ENCODE measurements at regions not wholly inside any gene's neighbourhood (a gene's known extent, or its start where the extent isn't known, plus 50 kb on each side); places are given as distances from the start of the nearest gene placed in this dataset.
A peak's percentile ranks its signal among the peaks of the same experiment; 100 is the strongest.

DNA sequence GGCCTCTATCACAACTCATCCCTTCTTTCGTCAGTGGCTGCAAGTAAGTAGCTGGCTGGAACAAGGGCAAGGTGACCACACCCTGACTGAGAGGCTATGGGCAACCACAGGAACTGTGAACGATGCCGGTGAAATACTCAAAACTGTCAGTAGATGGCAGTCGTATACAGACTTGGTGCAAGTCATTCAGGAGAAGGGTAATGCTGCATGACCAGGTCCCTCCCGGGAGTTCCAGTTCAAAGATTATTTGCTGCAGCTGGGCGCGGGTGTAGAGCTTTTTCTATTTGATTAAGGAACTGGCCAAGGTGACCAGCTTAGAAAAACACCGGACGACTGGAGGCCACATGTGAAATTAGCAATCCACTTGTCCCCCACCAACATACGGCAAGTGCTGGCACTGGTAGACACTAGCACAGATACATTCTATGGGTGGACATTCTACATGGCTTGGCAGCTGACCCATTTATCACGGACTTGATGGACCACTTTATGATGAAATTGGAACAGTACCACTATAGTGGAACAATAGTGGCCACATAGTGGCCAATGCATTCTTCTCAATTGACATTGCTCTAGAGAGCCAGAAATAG is 726.6 kb downstream of the TRAM1L1 start:
- Mint-ChIP-seq H3K36me3 (ENCODE audit: low read depth) (no peaks in the 10 kb centered on the region), H3K27ac (no peak overlapping the region), H3K4me3 (no peak overlapping the region), H3K4me1 (peaks cover 6% of the 10 kb centered on the region), H3K9me3 (no peaks in the 10 kb centered on the region), H3K27me3 (ENCODE audit: low read depth) (no peaks in the 10 kb centered on the region)
- TF ChIP-seq, protein P1, sequence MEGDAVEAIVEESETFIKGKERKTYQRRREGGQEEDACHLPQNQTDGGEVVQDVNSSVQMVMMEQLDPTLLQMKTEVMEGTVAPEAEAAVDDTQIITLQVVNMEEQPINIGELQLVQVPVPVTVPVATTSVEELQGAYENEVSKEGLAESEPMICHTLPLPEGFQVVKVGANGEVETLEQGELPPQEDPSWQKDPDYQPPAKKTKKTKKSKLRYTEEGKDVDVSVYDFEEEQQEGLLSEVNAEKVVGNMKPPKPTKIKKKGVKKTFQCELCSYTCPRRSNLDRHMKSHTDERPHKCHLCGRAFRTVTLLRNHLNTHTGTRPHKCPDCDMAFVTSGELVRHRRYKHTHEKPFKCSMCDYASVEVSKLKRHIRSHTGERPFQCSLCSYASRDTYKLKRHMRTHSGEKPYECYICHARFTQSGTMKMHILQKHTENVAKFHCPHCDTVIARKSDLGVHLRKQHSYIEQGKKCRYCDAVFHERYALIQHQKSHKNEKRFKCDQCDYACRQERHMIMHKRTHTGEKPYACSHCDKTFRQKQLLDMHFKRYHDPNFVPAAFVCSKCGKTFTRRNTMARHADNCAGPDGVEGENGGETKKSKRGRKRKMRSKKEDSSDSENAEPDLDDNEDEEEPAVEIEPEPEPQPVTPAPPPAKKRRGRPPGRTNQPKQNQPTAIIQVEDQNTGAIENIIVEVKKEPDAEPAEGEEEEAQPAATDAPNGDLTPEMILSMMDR (IDR thresholded peaks at IDR 0.05; ENCODE audit: unreplicated experiment in 3 of 3) = peak; percentile 43 to 57 (median 45)

DNA sequence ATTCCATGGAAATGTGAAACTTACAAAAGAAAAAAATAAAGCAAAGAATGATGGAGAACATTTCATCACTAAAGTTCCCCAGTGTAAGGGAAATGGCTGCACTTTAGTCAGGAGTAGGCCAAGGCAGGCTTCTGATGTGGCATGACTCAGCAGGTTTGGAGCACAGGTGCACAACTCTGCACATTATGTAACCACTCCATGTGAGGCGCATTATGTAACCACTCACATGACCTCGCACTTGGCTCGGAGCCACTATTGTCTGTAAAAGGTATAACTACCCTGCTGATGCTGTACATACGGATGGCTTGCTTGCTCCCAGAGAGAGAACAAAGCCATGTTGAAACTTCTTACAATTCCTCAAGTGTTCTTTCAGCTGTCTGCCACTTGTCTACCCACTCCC is 727.6 kb downstream of the TRAM1L1 start:
- Mint-ChIP-seq H3K36me3 (ENCODE audit: low read depth) (no peaks in the 10 kb centered on the region), H3K4me3 (no peak overlapping the region), H3K9me3 (no peaks in the 10 kb centered on the region), H3K27me3 (ENCODE audit: low read depth) (no peaks in the 10 kb centered on the region), H3K27ac (no peak overlapping the region), H3K4me1 (peaks cover 5% of the 10 kb centered on the region)
- TF ChIP-seq, protein P1 (IDR thresholded peaks at IDR 0.05; ENCODE audit: unreplicated experiment in 3 of 3) = no peak

DNA sequence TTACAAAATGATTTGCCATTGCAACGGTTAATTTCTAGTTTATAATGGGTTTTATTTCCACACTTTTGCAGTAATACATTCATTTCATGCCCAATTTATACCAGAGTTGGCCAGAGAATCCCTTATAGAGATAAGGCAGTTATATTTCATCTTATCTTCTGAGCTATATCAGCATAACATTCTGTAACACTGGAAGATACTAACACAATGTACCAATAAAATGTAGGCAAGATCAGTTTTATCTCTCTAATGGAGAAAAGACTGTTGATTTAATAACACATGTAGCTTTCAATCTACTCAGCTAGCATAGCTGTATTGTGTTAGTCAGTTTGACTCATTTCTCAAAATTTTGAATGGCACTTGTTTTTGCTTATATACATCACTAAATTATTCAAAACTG is 738.6 kb downstream of the TRAM1L1 start:
- no peaks in the 10 kb centered on the region for H3K27me3 Mint-ChIP-seq (ENCODE audit: low read depth)
- H3K4me3 Mint-ChIP-seq = no peak overlapping the region
- no peak overlapping the region for H3K27ac Mint-ChIP-seq
- H3K9me3 Mint-ChIP-seq = no peaks in the 10 kb centered on the region
- TF ChIP-seq, protein P1 (IDR thresholded peaks at IDR 0.05; ENCODE audit: unreplicated experiment in 3 of 3) = no peak
- H3K4me1 Mint-ChIP-seq = no peaks in the 10 kb centered on the region
- no peaks in the 10 kb centered on the region for H3K36me3 Mint-ChIP-seq (ENCODE audit: low read depth)

DNA sequence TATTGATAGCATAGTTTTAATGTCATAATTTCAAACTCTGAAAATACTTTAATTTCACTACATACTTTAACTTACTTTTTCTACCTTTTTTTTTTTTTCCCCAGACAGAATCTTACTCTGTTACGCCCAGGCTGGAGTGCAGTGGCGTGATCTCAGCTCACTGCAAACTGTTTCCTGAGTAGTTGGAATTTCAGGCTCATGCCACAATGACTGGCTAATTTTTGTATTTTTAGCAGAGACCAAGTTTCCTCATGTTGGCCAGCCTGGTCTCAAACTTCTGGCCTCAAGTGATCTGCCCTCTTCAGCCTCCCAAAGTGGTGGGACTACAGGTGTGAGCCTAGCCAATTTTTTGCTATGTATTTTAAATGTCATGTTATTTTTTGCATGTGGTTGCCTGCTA is 741.6 kb downstream of the TRAM1L1 start:
- Mint-ChIP-seq H3K4me3 (no peak overlapping the region), H3K9me3 (no peaks in the 10 kb centered on the region), H3K36me3 (ENCODE audit: low read depth) (no peaks in the 10 kb centered on the region), H3K4me1 (no peaks in the 10 kb centered on the region), H3K27ac (no peak overlapping the region), H3K27me3 (ENCODE audit: low read depth) (no peaks in the 10 kb centered on the region)
- TF ChIP-seq, protein P1 (IDR thresholded peaks at IDR 0.05; ENCODE audit: unreplicated experiment in 3 of 3) = no peak

DNA sequence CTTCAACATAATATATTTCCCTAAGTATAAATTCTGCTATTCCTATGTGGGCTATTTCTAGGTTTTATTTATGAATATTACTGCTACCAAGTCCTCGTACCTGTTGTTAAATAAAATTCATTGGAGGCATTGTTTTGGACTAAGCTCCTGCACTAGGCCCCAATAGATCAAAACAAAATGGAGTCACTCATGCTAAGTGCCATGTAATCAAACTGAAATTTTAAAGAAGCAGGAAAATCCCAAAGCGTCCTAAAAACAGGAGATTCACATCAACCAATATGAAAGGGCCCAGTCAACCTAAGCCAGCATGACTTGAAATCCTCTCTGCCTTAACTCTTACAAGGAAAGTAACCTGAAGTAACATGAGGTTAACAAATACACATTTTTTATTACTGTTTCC is 743.2 kb downstream of the TRAM1L1 start:
- H3K4me3 Mint-ChIP-seq = no peak overlapping the region
- TF ChIP-seq, protein P1 (IDR thresholded peaks at IDR 0.05; ENCODE audit: unreplicated experiment in 3 of 3) = no peak
- no peaks in the 10 kb centered on the region for H3K9me3 Mint-ChIP-seq
- H3K36me3 Mint-ChIP-seq (ENCODE audit: low read depth) = no peaks in the 10 kb centered on the region
- H3K27me3 Mint-ChIP-seq (ENCODE audit: low read depth) = no peaks in the 10 kb centered on the region
- no peak overlapping the region for H3K27ac Mint-ChIP-seq
- H3K4me1 Mint-ChIP-seq = no peaks in the 10 kb centered on the region

DNA sequence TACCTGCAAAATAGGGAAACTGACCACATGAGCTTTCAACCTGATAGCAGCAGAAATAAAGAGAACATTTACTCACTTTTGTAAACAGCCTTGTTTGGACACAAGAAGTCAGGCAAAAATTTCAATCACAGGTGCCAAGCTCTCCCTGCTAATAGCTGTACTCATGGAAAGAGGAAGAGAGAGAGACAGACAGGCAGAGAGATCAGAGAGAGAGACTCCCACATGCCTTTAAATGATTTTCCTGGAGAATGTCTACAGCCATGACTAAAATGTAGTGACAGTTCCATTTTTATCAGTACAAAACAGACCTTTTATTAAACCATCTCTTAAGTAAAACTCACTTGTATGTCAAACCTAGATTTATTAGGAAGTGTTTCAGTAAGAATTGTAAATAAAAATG is 752.9 kb downstream of the TRAM1L1 start:
- peak overlapping the region in 2 of 3 experiments; percentile 19 to 28 for H3K27ac Mint-ChIP-seq
- H3K9me3 Mint-ChIP-seq = no peaks in the 10 kb centered on the region
- H3K4me3 Mint-ChIP-seq = no peak overlapping the region
- H3K4me1 Mint-ChIP-seq = peaks cover 21% of the 10 kb centered on the region
- TF ChIP-seq, protein P1 (IDR thresholded peaks at IDR 0.05; ENCODE audit: unreplicated experiment in 3 of 3) = no peak
- H3K36me3 Mint-ChIP-seq (ENCODE audit: low read depth) = no peaks in the 10 kb centered on the region
- H3K27me3 Mint-ChIP-seq (ENCODE audit: low read depth) = no peaks in the 10 kb centered on the region

Data from nephron (organoid).